ENCODE measurements at regions not wholly inside any gene's neighbourhood (a gene's known extent, or its start where the extent isn't known, plus 50 kb on each side); places are given as distances from the start of the nearest gene placed in this dataset.

- FAIRE-seq (no peak), DNase-seq (ENCODE audit: low spot score) (no peak), ATAC-seq (no peak)
- WGBS (ENCODE audit: low lambda C conversion rate), result 0% methylated on average over 1 of the region's 1 CpG
- Histone ChIP-seq H2AFZ (ENCODE audit: low read length) (no peak overlapping the region), H3K27me3 (ENCODE audit: control insufficient read depth in 1 of 2, insufficient read depth in 2 of 2, low read length in 2 of 2) (no peaks in the 10 kb centered on the region), H3K9me3 (ENCODE audit: low read length) (no peaks in the 10 kb centered on the region), H3K4me2 (ENCODE audit: low read depth, low read length) (no peak overlapping the region), H4K20me1 (ENCODE audit: insufficient read depth, low read length) (no peaks in the 10 kb centered on the region), H3K4me1 (ENCODE audit: insufficient read depth, low read length) (no peaks in the 10 kb centered on the region), H3K36me3 (replicated peaks in 1 of 2; ENCODE audit: control insufficient read depth in 1 of 2, insufficient read depth in 2 of 2, low read length in 2 of 2) (no peaks in the 10 kb centered on the region), H3K9ac (ENCODE audit: insufficient read depth, low read depth, low read length) (no peak overlapping the region), H3K27ac (ENCODE audit: extremely low read length, insufficient read depth, low read length) (no peak overlapping the region), H3K79me2 (ENCODE audit: insufficient read depth, low read length) (no peaks in the 10 kb centered on the region), H3K4me3 (replicated peaks in 1 of 3; ENCODE audit: insufficient read depth in 1 of 3, low read depth in 2 of 3, low read length in 3 of 3) (no peak overlapping the region)
- TF ChIP-seq ATF7 (IDR thresholded peaks at IDR 0.05) (peak; percentile 81), ATF7 (CRISPR knock-in tag; IDR thresholded peaks at IDR 0.05) (no peak), ZNF451 (CRISPR knock-in tag; IDR thresholded peaks at IDR 0.05) (no peak)
- no TSS peak for BruUV-seq (replicated peaks)
- CTCF ChIA-PET (ENCODE audit: low intra/inter-chr PET ratio, low total read pairs), result no interaction called here
- intact Hi-C loops (cut with micrococcal nuclease; ENCODE audit: unreplicated experiment), result no loop called here
- in situ Hi-C loops (cut with HindIII; ENCODE audit: extremely low pct_ligation_motif_present, low pct_unique_long_range_greater_than_20kb), result no loop called here
- POLR2A ChIA-PET, result no interaction called here
These were observed 156.9 kb downstream of the RASSF9 start for GRCh38 chr12:85679296-85679695.

GRCh38 chr12:85680881-85681280 lies 155.3 kb downstream of the RASSF9 start:
- no peaks in the 10 kb centered on the region for H3K36me3 ChIP-seq (replicated peaks in 1 of 2; ENCODE audit: control insufficient read depth in 1 of 2, insufficient read depth in 2 of 2, low read length in 2 of 2)
- ATAC-seq (no peak), DNase-seq (ENCODE audit: low spot score) (no peak), FAIRE-seq (no peak)
- ChIA-PET POLR2A (no interaction called here), CTCF (ENCODE audit: low intra/inter-chr PET ratio, low total read pairs) (no interaction called here)
- TF ChIP-seq RFXAP (CRISPR knock-in tag; IDR thresholded peaks at IDR 0.05; ENCODE audit: borderline replicate concordance) (no peak), ZBTB3 (CRISPR knock-in tag; IDR thresholded peaks at IDR 0.05; ENCODE audit: borderline replicate concordance, low read depth) (no peak)
- H2AFZ ChIP-seq (ENCODE audit: low read length), result no peak overlapping the region
- no peaks in the 10 kb centered on the region for H3K27me3 ChIP-seq (ENCODE audit: control insufficient read depth in 1 of 2, insufficient read depth in 2 of 2, low read length in 2 of 2)
- H3K4me1 ChIP-seq (ENCODE audit: insufficient read depth, low read length), result no peaks in the 10 kb centered on the region
- no peak overlapping the region for H3K9ac ChIP-seq (ENCODE audit: insufficient read depth, low read depth, low read length)
- intact Hi-C loops (cut with micrococcal nuclease; ENCODE audit: unreplicated experiment) (no loop called here), in situ Hi-C loops (cut with HindIII; ENCODE audit: extremely low pct_ligation_motif_present, low pct_unique_long_range_greater_than_20kb) (no loop called here)
- 39% methylated on average over 1 of the region's 1 CpG for WGBS (ENCODE audit: low lambda C conversion rate)
- no peaks in the 10 kb centered on the region for H4K20me1 ChIP-seq (ENCODE audit: insufficient read depth, low read length)
- H3K27ac ChIP-seq (ENCODE audit: extremely low read length, insufficient read depth, low read length), result no peak overlapping the region
- BruUV-seq (replicated peaks), result no TSS peak
- no peak overlapping the region for H3K4me3 ChIP-seq (replicated peaks in 1 of 3; ENCODE audit: insufficient read depth in 1 of 3, low read depth in 2 of 3, low read length in 3 of 3)
- H3K9me3 ChIP-seq (ENCODE audit: low read length), result no peaks in the 10 kb centered on the region
- H3K79me2 ChIP-seq (ENCODE audit: insufficient read depth, low read length), result no peaks in the 10 kb centered on the region
- H3K4me2 ChIP-seq (ENCODE audit: low read depth, low read length), result no peak overlapping the region

Measured in HepG2 (cell line).